Fibroblast of lung (primary cell): ENCODE measurements at regions not wholly inside any gene's neighbourhood (a gene's known extent, or its start where the extent isn't known, plus 50 kb on each side); places are given as distances from the start of the nearest gene placed in this dataset.

Experiments used
- DNase-seq, 2 donors: peaks; one replicate each; pipeline versions ENCODE4 v3.0.0 to v3.0.0-alpha.2; 2010; ENCODE audit warnings: low read depth in 2 of 2
- H2AFZ ChIP-seq: 2 replicates; pipeline ENCODE4 v1.5.1; 2012; ENCODE audit warnings: low read length, control low read depth, inconsistent platforms
- H3K27ac ChIP-seq: 2 replicates; pipeline ENCODE4 v1.5.1; 2011; ENCODE audit warnings: low read length, control low read depth; ENCODE audit not compliant: insufficient read depth
- H3K27me3 ChIP-seq: 2 replicates; pipeline ENCODE4 v1.5.1; 2011; ENCODE audit warnings: mild to moderate bottlenecking, low read length; ENCODE audit not compliant: control insufficient read depth, insufficient read depth
- H3K36me3 ChIP-seq: 2 replicates; pipeline ENCODE4 v1.5.1; 2011; ENCODE audit warnings: low read length; ENCODE audit not compliant: control insufficient read depth, insufficient read depth
- H3K4me1 ChIP-seq: 2 replicates; pipeline ENCODE4 v1.5.1; 2011; ENCODE audit warnings: low read length; ENCODE audit not compliant: control insufficient read depth, insufficient read depth; ENCODE audit errors: extremely low read depth
- H3K4me2 ChIP-seq: 2 replicates; pipeline ENCODE4 v1.5.1; 2011; ENCODE audit warnings: low read length, control low read depth; ENCODE audit not compliant: insufficient read depth; ENCODE audit errors: extremely low read depth
- H3K4me3 ChIP-seq, 4 experiments: fragments of 200-600 bp in 1 of 4; sonication (generic) in 1 of 4; replicated peaks in 1 of 4; 2 replicates each; pipeline ENCODE4 v1.5.1; 2011 to 2016; ENCODE audit warnings: low read length in 4 of 4, low read depth in 3 of 4, mild to moderate bottlenecking in 3 of 4, control low read depth in 2 of 4, inconsistent platforms in 1 of 4, mixed read lengths in 1 of 4; ENCODE audit not compliant: insufficient read depth in 1 of 4; ENCODE audit errors: control extremely low read depth in 1 of 4
- H3K79me2 ChIP-seq: 2 replicates; pipeline ENCODE4 v1.5.1; 2012; ENCODE audit warnings: mild to moderate bottlenecking, low read length, inconsistent platforms; ENCODE audit not compliant: control insufficient read depth, insufficient read depth
- H3K9ac ChIP-seq: 2 replicates; pipeline ENCODE4 v1.5.1; 2011; ENCODE audit warnings: mild to moderate bottlenecking, low read length, control low read depth; ENCODE audit not compliant: insufficient read depth
- H3K9me3 ChIP-seq: 2 replicates; pipeline ENCODE4 v1.5.1; 2012; ENCODE audit warnings: low read depth, low read length; ENCODE audit not compliant: control insufficient read depth, insufficient read depth
- H4K20me1 ChIP-seq: 2 replicates; pipeline ENCODE4 v1.5.1; 2011; ENCODE audit warnings: low read length; ENCODE audit not compliant: control insufficient read depth, insufficient read depth; ENCODE audit errors: extremely low read depth
- CTCF ChIP-seq, 2 donors: IDR thresholded peaks in 1 of 2; conservative IDR thresholded peaks in 1 of 2; 1 replicate in 1 of 2; 2 replicates in 1 of 2; pipeline ENCODE4 v1.5.1; 2011 to 2012; ENCODE audit warnings: low read length in 2 of 2, control low read depth in 1 of 2, inconsistent platforms in 1 of 2, low read depth in 1 of 2, mild to moderate bottlenecking in 1 of 2
- EZH2 ChIP-seq: IDR thresholded peaks from 2 replicates; pipeline ENCODE4 v1.5.1; 2012; ENCODE audit warnings: low read length, control low read depth, mild to moderate bottlenecking; ENCODE audit errors: missing control alignments

- H3K9ac ChIP-seq: no peak overlapping the region
- H3K27ac ChIP-seq: no peak overlapping the region
- H3K4me1 ChIP-seq: no peaks in the 10 kb centered on the region
- H3K36me3 ChIP-seq: no peaks in the 10 kb centered on the region
- no peak overlapping the region for H3K4me2 ChIP-seq
- H2AFZ ChIP-seq: no peak overlapping the region
- no peaks in the 10 kb centered on the region for H4K20me1 ChIP-seq
- H3K9me3 ChIP-seq: no peaks in the 10 kb centered on the region
- no peaks in the 10 kb centered on the region for H3K79me2 ChIP-seq
- H3K27me3 ChIP-seq: no peaks in the 10 kb centered on the region
- no peak for DNase-seq
- no peak overlapping the region for H3K4me3 ChIP-seq
- TF ChIP-seq EZH2 (no peak), CTCF (conservative IDR thresholded peaks at IDR 0.05 in 1 of 2, IDR thresholded peaks at IDR 0.05 in 1 of 2; ENCODE audit: low read depth in 1 of 2, low read length in 2 of 2) (no peak)
Observed at GRCh38 chr7:136045992-136046391, 68.8 kb upstream of the MTPN start.

- TF ChIP-seq CTCF (conservative IDR thresholded peaks at IDR 0.05 in 1 of 2, IDR thresholded peaks at IDR 0.05 in 1 of 2; ENCODE audit: low read depth in 1 of 2, low read length in 2 of 2): no peak
- no peak for TF ChIP-seq EZH2
- Histone ChIP-seq H3K79me2 (no peaks in the 10 kb centered on the region), H3K9me3 (no peaks in the 10 kb centered on the region), H3K27me3 (no peaks in the 10 kb centered on the region), H3K4me1 (no peaks in the 10 kb centered on the region), H3K36me3 (no peaks in the 10 kb centered on the region), H3K9ac (no peak overlapping the region), H3K4me3 (no peak overlapping the region), H2AFZ (no peak overlapping the region), H4K20me1 (no peaks in the 10 kb centered on the region), H3K4me2 (no peak overlapping the region), H3K27ac (no peak overlapping the region)
- no peak for DNase-seq
Observed at GRCh38 chr7:136045181-136045580, 68.0 kb upstream of the MTPN start.

GRCh38 chr7:136039577-136040345, 62.6 kb upstream of the MTPN start:
- no peaks in the 10 kb centered on the region for H3K79me2 ChIP-seq
- H3K27me3 ChIP-seq: no peaks in the 10 kb centered on the region
- no peaks in the 10 kb centered on the region for H3K9me3 ChIP-seq
- H2AFZ ChIP-seq: no peak overlapping the region
- no peaks in the 10 kb centered on the region for H3K36me3 ChIP-seq
- H3K4me3 ChIP-seq: no peak overlapping the region
- H3K4me2 ChIP-seq: no peak overlapping the region
- DNase-seq: no peak
- H3K9ac ChIP-seq: no peak overlapping the region
- TF ChIP-seq CTCF (conservative IDR thresholded peaks at IDR 0.05 in 1 of 2, IDR thresholded peaks at IDR 0.05 in 1 of 2; ENCODE audit: low read depth in 1 of 2, low read length in 2 of 2): no peak
- no peak for TF ChIP-seq EZH2
- H4K20me1 ChIP-seq: no peaks in the 10 kb centered on the region
- no peak overlapping the region for H3K27ac ChIP-seq
- H3K4me1 ChIP-seq: no peaks in the 10 kb centered on the region
